ENCODE measurements at regions not wholly inside any gene's neighbourhood (a gene's known extent, or its start where the extent isn't known, plus 50 kb on each side); places are given as distances from the start of the nearest gene placed in this dataset.

DNA sequence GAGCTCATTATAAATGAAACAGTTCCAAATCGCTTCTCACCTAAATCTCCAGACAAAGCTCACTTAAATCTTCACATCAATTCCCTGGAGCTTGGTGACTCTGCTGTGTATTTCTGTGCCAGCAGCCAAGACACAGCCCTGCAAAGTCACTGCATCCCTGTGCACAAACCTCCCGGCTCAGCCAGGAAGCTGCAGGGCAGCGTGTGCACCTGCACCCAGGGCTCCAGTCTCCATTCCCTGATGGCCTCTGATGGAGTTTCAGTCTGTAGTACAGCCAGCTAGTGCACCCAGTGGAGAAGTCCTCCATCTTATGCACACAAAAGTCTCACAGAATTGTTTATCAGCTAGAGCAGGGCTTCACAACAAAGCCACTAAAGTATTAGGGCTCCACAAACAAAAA lies 51.1 kb upstream of the PRSS58 start:
- Histone ChIP-seq H3K27ac (replicated peaks) (no peak overlapping the region), H3K4me3 (replicated peaks; ENCODE audit: insufficient read depth, low read length) (no peak overlapping the region), H3K27me3 (ENCODE audit: insufficient read depth, poor library complexity, severe bottlenecking) (peaks cover 9% of the 10 kb centered on the region)
- DNase-seq (ENCODE audit: low read depth in 1 of 2, low spot score in 1 of 2), result no peak
- TF ChIP-seq, protein P1, sequence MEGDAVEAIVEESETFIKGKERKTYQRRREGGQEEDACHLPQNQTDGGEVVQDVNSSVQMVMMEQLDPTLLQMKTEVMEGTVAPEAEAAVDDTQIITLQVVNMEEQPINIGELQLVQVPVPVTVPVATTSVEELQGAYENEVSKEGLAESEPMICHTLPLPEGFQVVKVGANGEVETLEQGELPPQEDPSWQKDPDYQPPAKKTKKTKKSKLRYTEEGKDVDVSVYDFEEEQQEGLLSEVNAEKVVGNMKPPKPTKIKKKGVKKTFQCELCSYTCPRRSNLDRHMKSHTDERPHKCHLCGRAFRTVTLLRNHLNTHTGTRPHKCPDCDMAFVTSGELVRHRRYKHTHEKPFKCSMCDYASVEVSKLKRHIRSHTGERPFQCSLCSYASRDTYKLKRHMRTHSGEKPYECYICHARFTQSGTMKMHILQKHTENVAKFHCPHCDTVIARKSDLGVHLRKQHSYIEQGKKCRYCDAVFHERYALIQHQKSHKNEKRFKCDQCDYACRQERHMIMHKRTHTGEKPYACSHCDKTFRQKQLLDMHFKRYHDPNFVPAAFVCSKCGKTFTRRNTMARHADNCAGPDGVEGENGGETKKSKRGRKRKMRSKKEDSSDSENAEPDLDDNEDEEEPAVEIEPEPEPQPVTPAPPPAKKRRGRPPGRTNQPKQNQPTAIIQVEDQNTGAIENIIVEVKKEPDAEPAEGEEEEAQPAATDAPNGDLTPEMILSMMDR (IDR thresholded peaks at IDR 0.05; ENCODE audit: insufficient read depth, low read length), result no peak
- TF ChIP-seq SPI1 (IDR thresholded peaks at IDR 0.05; ENCODE audit: borderline replicate concordance, low read depth), result no peak
- no peak for TF ChIP-seq POLR2AphosphoS5 (IDR thresholded peaks at IDR 0.05; ENCODE audit: low read depth)
- TF ChIP-seq, protein P2, sequence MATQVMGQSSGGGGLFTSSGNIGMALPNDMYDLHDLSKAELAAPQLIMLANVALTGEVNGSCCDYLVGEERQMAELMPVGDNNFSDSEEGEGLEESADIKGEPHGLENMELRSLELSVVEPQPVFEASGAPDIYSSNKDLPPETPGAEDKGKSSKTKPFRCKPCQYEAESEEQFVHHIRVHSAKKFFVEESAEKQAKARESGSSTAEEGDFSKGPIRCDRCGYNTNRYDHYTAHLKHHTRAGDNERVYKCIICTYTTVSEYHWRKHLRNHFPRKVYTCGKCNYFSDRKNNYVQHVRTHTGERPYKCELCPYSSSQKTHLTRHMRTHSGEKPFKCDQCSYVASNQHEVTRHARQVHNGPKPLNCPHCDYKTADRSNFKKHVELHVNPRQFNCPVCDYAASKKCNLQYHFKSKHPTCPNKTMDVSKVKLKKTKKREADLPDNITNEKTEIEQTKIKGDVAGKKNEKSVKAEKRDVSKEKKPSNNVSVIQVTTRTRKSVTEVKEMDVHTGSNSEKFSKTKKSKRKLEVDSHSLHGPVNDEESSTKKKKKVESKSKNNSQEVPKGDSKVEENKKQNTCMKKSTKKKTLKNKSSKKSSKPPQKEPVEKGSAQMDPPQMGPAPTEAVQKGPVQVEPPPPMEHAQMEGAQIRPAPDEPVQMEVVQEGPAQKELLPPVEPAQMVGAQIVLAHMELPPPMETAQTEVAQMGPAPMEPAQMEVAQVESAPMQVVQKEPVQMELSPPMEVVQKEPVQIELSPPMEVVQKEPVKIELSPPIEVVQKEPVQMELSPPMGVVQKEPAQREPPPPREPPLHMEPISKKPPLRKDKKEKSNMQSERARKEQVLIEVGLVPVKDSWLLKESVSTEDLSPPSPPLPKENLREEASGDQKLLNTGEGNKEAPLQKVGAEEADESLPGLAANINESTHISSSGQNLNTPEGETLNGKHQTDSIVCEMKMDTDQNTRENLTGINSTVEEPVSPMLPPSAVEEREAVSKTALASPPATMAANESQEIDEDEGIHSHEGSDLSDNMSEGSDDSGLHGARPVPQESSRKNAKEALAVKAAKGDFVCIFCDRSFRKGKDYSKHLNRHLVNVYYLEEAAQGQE (IDR thresholded peaks at IDR 0.05; ENCODE audit: insufficient replicate concordance, low read depth), result no peak
- no peak for TF ChIP-seq GABPA (IDR thresholded peaks at IDR 0.05; ENCODE audit: low read depth)

DNA sequence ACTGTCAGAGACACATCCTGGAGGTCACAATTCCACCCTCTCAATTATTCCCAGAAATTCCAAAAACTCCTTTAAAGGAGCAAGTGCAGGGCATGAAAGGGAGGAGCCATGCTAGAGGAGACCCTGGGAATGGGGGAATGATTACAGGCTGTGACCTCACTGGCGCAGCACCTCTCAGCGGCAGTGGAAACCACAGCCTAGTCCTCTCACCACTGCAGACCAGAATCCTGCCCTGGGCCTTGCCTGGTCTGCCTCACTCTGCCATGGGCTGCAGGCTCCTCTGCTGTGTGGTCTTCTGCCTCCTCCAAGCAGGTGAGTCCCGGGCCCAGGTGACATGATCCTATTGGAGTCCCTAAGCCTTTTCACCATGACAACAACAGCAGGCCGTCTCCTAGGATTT lies 50.5 kb upstream of the PRSS58 start:
- Histone ChIP-seq H3K27me3 (ENCODE audit: insufficient read depth, poor library complexity, severe bottlenecking) (peaks cover 3% of the 10 kb centered on the region), H3K27ac (replicated peaks) (no peak overlapping the region), H3K4me3 (replicated peaks; ENCODE audit: insufficient read depth, low read length) (no peak overlapping the region)
- no peak for DNase-seq (ENCODE audit: low read depth in 1 of 2, low spot score in 1 of 2)
- TF ChIP-seq GABPA (IDR thresholded peaks at IDR 0.05; ENCODE audit: low read depth) (no peak), SPI1 (IDR thresholded peaks at IDR 0.05; ENCODE audit: borderline replicate concordance, low read depth) (no peak), POLR2AphosphoS5 (IDR thresholded peaks at IDR 0.05; ENCODE audit: low read depth) (no peak)
- TF ChIP-seq, protein P1 (IDR thresholded peaks at IDR 0.05; ENCODE audit: insufficient read depth, low read length), result no peak
- TF ChIP-seq, protein P2 (IDR thresholded peaks at IDR 0.05; ENCODE audit: insufficient replicate concordance, low read depth), result no peak
